ENCODE measurements at regions not wholly inside any gene's neighbourhood (a gene's known extent, or its start where the extent isn't known, plus 50 kb on each side); places are given as distances from the start of the nearest gene placed in this dataset.
"Not testable (repeated sequence)": the region's sequence is repeated elsewhere in the genome, so short reads cannot be mapped to it uniquely, and the experiment has no call there.

DNA sequence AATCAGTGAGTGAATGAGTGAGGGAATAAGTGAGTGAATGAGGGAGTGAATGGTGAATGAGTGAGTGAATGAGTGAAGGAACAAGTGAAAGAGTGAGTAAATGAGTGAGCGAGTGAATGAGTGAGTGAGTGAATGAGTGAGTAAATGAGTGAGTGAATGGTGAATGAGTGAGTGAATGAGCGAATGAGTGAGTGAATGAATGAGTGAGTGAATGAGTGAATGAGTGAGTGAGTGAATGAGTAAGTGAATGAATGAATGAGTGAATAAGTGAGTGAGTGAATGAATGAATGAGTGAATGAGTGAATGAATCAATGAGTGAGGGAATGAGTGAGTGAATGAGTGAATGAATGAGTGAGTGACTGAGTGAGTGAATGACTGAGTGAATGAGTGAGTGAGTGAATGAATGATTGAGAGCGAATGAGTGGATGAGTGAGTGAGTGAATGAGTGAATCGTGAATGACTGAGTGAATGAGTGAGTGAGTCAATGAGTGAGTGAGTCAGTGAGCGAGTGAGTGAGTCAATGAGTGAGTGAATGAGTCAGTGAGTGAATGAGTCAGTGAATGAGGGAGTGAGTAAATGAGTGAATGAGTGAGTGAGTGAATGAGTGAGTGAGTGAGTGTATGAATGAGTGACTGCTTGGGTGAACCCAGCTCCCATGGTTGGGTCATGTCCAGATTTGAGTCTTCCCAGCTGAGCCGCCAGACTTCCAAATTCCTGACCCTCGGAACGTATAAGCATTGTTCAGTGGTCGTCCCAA lies 133.0 kb downstream of the NPIPB11 start:
- not testable (repeated sequence) for DNase-seq

DNA sequence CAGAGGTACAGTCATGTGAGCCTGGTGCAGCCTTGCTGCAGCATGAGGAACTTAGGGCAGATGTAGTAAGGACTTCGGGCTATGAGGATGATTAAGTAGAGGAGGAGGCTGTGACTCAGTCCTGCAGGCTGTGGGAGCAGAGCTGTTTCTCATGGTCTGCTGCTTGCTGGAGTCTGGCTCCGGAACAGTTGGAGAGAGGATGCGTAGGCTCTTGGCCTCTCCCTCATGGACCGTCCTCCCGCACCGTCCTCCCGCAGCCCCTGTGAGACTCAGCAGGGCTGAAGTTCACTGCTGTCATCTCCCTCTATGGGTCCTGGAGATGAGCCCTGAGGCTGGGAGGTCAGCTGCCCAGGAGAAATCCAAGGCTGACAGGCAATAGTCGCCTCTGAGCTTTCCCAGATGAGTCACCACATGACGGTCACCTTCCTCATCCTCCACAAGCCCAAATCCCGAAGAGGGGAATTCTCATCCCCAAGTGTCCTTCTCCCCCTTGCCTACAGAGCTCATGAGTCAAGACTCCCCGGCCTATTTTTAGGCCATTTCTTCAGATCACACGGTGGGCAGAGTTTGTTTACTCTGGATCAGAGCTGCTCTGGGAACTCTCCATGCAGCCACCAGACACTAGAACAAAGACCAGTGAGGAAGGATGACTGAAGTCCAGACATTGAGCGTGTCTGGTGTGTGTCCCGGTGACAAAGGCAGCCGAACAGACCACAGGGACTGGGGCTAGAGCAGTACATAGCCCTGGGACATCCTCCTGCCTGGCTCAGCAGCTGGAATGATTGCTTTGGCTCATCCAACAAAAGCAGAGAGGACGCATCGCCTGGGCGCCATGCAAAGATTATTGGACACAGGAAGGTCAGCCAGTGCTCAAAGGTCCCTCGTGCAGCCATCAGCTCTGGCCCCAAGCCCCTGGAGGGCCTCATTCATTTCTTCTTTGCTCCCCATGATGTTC lies 134.5 kb downstream of the NPIPB11 start:
- DNase-seq: not testable (repeated sequence)

DNA sequence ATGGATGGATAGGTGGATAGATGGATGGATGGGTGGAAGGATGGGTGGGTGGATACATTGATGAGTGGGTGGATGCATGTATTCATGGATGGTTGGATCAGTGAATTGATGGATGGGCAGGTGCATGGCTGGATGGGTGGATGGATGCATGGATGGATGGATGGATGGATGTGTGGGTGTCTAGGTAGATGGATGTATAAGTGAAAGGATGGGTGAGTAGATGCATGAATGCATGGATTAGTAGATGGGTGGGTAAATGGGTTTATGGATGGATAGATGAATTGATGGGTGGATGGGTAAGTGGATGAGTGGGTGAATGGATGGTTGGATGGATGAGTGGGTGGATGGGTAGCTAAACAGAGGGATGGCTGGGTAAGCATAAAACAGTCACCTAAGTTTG lies 135.6 kb downstream of the NPIPB11 start:
- not testable (repeated sequence) for DNase-seq

DNA sequence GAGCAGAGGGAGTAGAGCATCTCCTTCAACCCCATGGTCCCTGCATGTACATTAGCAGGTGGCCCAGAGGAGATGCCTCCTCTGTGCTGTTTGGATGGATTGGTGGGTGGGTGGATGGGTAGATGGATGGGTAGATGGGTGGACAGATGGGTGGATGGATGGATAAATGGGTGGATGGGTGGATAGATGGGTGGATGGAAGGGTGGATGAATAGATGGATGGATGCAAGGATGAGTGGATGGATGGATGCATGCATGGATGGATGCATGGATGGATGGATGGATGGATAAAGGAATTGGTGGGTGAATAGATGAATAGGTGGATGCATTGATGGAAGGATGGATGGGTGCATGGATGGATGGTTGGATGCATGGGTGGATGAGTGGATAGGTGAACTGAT lies 136.5 kb downstream of the NPIPB11 start:
- DNase-seq: not testable (repeated sequence)

DNA sequence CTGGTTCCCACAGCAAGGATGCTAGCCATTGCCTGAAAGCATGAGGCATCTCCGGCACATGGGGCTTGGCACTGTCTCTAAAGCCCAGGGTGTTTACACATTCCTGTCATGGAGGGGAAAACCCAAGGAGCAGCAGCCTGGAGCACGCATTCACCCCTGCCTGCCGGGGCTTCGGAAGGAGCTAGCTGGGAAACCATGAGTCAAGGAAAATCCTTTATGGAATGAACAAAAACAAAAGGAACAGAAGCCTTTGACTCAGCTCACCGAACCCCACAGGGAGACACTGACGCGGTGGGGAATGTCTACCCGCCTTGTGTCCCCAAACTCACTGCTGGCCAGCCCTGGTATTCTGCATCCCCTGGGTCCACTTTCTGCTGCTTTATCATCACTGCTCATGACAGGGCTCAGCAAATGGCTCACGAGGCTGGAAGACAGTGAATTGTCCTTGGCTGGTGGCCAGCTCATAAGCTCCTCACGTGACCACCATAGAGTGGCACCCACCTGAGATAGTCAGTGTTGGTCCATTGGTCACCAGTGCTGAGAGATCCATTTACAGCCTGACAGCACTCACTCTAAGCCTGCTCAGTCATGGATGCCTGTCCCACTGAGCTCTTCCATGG lies 137.2 kb downstream of the NPIPB11 start:
- DNase-seq: not testable (repeated sequence)

DNA sequence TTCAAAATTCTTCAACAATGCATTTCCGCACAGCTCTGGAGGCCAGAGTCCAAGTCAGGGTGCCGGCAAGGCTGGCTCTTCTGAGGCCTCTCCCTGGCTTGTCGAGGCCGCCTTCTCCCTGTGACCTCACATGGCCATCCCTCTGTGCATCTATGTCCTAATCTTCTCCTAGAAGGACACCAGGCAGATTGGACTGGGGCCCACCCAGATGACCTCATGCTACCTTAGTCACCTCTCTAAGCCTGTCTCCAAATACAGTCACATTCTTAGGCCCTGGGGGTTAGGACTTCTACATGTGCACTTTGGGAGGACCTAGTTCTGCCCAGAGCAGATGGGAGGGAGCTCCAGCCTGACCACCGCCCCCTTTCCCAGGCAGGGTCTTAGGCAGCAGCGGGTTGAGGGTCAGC lies 137.7 kb downstream of the NPIPB11 start:
- not testable (repeated sequence) for DNase-seq

DNA sequence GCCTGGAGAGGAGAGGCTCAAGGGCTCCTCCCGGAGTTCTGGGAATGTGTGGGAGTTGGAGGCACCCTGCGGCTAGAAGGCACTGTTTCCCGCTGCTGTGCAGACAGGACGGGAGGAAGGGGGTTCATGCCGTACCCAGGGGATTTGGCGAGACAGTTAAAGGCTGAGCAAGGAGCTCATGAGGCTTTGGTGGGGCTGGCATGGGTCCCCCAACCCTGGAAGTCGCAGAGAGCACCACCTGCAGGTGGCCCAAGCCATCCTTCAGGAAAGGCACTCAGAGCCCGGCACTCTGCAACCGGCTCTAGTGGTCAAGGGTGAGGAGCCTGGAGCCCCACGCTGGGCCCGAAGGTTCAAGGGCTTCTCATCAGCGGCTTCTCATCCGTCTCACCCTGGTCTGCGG lies 138.2 kb downstream of the NPIPB11 start:
- not testable (repeated sequence) for DNase-seq

DNA sequence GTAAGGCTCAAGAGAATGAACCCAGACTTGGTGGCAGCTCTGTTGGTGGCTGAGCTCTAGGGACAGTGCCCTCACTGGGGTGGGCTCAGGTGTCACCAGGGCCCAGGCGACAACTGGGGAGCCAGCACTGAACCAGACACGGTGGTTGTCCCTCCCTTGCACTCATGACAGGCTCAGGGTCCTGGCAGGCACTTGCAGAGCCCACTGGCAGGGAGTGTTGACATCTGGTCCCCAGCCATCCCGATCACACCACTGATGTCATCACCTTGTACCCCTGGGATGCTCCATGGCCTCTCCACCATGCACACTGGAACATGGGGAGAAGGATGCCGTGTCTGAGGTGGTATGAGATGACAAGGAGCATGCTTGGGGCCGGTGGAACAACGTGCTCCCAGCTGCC lies 138.6 kb downstream of the NPIPB11 start:
- not testable (repeated sequence) for DNase-seq

DNA sequence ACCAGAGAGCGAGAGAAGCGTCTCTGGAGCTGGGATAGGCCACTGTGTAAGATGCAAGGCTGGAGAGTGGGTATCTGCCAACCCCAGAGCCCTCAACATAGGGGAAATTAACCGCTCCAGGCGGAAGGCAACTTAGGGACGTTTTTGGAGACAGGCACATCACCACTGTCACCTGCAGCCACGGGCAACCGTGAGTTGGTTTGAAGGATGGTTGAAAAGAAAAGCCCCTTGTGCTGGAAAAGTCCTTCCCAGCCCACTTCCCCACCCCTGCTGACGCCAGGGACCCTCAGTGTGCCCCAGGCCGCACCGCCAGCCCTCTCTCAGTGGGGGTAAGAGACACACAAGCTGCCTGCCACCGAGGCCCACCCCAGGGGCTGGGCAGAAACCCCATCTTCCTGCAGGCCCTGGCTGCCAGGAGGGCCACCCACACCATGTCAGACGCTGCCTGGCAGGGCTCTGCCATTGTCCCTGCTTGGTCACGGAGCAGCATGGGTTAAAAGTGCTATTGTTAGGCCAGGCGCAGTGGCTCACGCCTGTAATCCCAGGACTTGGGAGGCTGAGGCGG lies 139.4 kb downstream of the NPIPB11 start:
- not testable (repeated sequence) for DNase-seq

DNA sequence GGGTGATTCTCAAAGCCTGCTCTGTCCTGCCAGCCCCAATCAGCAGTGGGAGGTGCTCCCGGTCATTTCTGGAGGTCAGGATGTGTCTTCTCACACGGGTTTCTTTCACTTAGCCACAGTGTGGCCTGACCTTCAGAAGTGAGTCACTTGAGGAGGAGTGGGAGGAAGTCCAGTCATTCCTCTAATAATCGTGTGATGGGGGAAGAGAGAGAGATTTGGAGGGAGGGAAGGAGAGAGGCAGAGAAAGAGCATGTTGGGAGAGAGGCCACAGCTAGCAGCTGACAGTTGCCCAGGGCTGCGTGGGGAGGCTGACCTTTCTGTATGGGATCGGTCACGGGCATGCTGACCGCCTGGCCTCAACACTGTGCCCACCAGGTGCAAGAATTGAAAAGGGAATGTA lies 139.9 kb downstream of the NPIPB11 start:
- not testable (repeated sequence) for DNase-seq

DNA sequence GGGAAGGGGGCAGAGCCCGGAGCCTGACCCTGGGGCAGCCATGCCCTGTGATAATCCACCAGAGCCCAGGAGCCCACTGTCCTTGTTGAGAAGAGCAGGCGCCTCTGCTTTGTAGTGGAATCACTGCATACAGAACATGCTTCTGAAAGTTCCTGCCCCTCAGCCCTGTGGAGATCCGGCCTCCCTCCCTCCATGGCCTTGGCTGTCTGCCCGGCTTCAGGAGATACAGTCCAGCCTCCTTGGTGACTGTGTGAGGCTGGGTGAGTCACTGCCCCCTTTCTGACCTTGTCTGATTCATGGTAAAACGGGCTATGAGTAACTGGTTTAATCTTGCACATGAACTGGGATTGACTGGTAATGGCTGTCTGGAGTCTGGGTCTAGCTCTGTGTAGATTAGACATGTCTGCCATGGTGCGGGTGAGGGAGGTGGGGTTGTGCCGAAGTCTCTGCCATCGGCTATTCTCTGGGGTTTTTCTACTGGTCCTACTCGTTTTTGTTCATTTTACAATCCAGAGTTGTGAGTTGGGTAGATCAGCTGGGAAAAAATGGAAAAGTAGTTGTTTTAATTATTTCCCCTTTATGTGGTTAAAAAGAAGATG lies 141.2 kb downstream of the NPIPB11 start:
- peak; percentile 95 for DNase-seq

DNA sequence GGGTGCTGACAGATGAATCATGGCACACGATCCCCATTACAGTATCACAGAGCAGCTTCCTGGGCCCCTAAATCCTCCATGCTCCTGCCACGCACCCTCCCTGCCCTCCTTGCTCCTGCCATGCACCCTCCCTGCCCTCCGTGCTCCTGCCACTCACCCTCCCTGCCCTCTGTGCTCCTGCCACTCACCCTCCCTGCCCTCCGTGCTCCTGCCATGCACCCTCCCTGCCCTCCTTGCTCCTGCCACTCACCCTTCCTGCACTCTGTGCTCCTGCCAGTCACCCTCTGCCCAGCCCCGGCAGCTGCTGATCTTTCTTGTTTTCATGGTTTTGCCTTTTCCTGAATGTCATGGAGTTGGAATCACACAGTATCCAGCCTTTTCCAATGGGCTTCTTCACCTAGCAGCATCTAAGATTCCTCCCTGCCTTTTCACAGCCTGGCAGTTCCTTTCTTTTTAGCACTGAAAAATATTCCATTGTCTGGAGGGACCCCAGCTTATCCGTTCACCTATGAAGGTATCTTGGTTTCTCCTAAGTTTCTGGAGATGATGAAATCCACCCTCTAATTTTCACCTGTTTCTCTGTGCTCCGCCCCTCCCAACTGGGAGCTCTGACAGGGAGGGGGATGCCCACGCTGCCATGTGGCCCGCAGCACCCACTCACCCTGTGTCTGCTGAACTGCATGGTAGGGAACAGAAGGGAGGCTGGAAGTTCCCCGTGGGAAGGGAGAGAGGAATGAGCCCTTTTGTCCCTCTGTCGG lies 142.3 kb downstream of the NPIPB11 start:
- not testable (repeated sequence) for DNase-seq

DNA sequence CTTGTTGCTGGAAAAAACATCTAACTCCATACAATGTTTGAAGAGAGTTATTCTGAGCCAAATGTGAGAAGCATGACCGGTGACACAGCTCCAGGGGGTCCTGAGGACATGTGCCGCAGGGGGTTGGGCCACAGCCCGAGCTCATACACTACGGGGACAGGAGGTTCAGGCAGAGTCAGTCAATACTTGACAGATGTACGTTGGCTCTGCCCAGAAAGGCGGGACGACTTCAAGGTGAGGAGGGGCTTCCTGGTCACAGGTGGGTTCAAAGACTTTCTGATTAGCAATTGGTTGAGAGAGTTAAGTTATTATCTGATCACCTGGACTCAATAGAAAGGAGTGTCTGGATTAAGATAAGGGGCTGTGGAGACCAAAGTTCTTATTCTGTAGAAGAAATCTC lies 143.8 kb downstream of the NPIPB11 start:
- DNase-seq: not testable (repeated sequence)

DNA sequence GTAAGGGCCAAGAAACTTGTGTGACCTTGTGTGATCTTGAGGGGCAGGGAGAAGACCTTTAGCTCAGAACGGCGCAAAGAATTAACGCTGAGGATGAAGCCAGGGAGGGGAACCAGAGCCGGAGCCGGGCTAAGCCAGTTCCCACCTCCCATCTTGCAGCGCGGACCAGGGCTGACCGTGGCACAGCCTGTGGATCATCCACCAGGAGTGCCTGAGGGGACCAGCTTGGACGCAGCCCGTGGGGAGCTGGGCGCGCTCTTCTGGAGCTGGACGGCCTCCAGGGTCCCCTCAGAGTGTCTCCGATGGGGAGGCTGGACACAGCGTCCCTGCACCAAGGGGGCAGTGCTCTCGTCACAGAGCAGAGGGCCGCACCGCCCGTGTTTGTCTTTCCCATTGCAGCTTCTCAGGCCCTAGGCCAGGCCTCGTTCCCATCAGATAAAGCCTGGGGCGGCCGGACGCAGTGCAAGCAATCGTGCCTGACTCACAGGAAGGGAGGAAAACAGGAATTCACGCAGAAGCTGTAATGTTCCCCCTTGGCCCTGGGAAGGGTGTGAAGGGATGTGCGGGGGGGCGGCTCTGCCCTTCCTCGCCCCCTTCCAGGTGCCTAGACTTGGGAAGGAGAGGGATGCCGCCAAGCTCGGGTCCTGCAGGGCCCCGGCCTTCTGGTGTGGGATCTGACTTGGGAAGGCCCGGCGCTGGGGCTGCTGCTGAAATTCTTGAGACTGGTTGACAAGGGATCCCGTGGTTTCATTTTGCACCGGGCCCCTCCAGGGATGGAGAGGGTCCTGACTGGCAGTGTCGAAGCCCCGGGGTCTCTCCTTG lies 144.9 kb downstream of the NPIPB11 start:
- DNase-seq: not testable (repeated sequence)

DNA sequence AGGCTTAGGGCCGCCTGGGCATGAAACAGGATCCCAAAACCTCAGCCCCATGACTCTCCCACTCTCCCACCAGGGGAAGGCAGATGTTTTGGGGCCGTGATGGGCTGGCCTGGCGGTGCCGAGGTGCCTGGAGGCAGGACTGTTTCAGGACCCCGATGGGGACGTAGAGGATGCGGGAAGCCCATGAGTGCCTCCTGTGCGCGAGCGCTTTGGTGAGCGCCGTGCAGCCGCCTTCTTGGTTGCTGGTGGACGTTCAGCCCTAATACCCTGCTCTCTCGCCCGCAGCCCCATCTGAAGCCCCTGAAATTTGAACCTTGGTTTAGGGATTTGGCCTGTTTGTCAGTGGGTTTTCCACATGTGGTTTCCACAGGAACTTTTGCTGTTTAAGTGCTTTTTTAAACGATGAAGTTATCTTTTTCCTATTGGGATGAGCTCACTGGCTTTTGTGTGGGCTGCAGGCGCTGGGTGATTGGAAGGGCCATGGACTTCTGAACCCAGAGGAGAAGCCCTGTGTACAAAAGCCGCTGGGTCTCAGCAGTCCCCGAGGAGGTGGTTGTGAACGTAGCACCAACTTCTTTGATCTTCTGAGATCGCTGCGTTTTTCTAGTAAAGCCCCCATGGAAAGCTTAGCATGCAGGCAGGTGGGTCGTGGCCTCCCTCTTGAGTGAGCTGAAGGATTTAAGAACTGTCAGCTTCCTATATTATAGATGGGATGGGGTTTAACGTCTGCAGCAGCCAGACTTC lies 145.7 kb downstream of the NPIPB11 start:
- DNase-seq: not testable (repeated sequence)

DNA sequence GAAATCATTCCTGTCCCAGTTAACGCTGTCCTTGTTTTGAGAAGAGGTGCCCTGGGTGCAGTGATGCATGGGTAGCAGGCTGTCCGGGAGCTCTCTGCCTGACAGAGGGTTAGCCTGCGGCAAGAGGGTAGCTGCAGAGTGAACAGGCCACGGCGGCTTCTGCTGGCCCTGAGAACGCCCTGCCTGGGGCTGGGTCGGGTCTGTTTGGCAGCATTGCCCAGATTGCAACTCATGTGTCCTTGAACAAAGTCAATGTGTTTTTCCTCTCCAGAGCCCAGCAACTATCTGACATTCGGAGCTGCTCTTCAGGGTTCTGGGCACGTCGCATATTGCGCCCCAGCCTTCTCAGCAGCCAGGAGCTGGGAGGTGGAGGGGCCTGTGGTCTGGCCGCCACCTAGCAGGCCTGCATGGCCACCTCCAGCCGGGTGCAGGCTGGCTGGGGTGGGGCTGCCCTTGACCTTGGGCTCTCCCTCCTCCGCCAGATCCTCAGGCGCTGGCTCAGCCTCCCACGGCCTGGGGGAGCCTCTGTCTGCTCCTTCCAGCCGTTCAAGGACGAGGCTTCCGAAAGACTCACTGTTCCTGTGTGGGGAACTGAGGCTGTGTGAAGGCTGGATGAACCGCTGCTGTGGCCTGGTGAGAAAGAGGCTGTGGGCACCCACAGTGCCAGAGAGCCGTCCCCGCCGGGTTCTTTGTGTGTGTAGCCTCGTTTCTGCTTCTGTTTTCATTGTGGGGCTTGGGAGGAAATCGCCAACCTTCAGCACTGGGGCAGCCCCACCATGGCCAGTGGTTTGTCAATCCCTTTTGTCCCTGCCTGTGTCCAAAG lies 146.7 kb downstream of the NPIPB11 start:
- not testable (repeated sequence) for DNase-seq

DNA sequence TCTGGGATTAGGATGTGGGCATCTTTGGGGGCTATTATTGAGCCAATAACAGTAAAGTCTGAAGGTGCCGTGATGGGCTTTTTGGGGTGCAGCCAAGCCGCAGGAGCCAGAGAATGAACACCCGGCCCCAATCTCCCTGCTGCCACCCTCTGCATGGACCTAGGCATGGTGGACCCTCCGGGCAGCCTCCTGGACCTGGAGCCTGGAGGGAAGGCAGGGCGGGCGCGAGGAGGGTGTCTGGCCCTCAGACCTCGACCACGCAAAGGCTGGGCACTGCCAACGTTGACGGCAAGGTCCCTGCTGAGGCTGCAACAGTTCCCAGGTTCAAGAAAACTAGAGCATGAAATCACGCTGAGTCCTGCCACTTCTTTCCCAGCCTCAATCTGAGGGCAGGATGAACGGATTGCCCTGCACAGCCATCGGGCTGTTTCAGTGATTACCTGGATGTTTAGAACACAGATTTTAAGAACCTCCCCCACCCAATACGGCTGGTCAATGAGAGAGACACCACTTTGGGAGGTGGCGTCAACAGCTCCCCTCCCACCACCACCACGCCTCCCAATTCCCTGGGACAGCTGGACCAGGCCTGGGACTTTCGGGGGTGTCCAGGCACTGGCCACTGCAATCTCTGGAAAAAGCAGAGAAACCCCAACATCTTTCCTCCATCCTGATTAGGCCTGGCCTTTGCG lies 147.4 kb downstream of the NPIPB11 start:
- not testable (repeated sequence) for DNase-seq

All from RPMI8226 (cell line).